ENCODE measurements at regions not wholly inside any gene's neighbourhood (a gene's known extent, or its start where the extent isn't known, plus 50 kb on each side); places are given as distances from the start of the nearest gene placed in this dataset.
"Not testable (repeated sequence)": the region's sequence is repeated elsewhere in the genome, so short reads cannot be mapped to it uniquely, and the experiment has no call there.

- Mint-ChIP-seq H3K4me3 (no peak overlapping the region), H3K4me1 (ENCODE audit: low read depth) (no peaks in the 10 kb centered on the region), H3K27ac (no peak overlapping the region), H3K36me3 (ENCODE audit: low read depth) (no peaks in the 10 kb centered on the region), H3K27me3 (ENCODE audit: low read depth) (no peaks in the 10 kb centered on the region), H3K9me3 (peaks cover 2% of the 10 kb centered on the region)
- intact Hi-C loops (cut with micrococcal nuclease), result no loop called here
- no peak for DNase-seq
- CTCF ChIA-PET, result no interaction called here
Measured at GRCh38 chr11:38927993-38928392, 2330.0 kb upstream of the RAG2 start.

GRCh38 chr11:38924644-38925043 is 2326.6 kb upstream of the RAG2 start:
- Mint-ChIP-seq H3K4me3 (no peak overlapping the region), H3K9me3 (peaks cover 5% of the 10 kb centered on the region), H3K4me1 (ENCODE audit: low read depth) (no peaks in the 10 kb centered on the region), H3K27me3 (ENCODE audit: low read depth) (no peaks in the 10 kb centered on the region), H3K36me3 (ENCODE audit: low read depth) (no peaks in the 10 kb centered on the region), H3K27ac (no peak overlapping the region)
- CTCF ChIA-PET, result no interaction called here
- intact Hi-C loops (cut with micrococcal nuclease), result no loop called here
- no peak for DNase-seq

- peaks cover 9% of the 10 kb centered on the region for H3K9me3 Mint-ChIP-seq
- H3K4me3 Mint-ChIP-seq, result no peak overlapping the region
- H3K36me3 Mint-ChIP-seq (ENCODE audit: low read depth), result no peaks in the 10 kb centered on the region
- H3K4me1 Mint-ChIP-seq (ENCODE audit: low read depth), result no peaks in the 10 kb centered on the region
- no peak overlapping the region for H3K27ac Mint-ChIP-seq
- no peak for DNase-seq
- CTCF ChIA-PET, result no interaction called here
- intact Hi-C loops (cut with micrococcal nuclease), result no loop called here
- no peaks in the 10 kb centered on the region for H3K27me3 Mint-ChIP-seq (ENCODE audit: low read depth)
Measured at GRCh38 chr11:38900211-38900610, 2302.2 kb upstream of the RAG2 start.

GRCh38 chr11:38894201-38894600 is 2296.2 kb upstream of the RAG2 start:
- intact Hi-C loops (cut with micrococcal nuclease); DNase-seq; H3K4me3 Mint-ChIP-seq; CTCF ChIA-PET; H3K36me3 Mint-ChIP-seq (ENCODE audit: low read depth); H3K27ac Mint-ChIP-seq; H3K27me3 Mint-ChIP-seq (ENCODE audit: low read depth); H3K4me1 Mint-ChIP-seq (ENCODE audit: low read depth): not testable (repeated sequence)
- H3K9me3 Mint-ChIP-seq, result peaks cover 15% of the 10 kb centered on the region

GRCh38 chr11:38884145-38884865 is 2286.3 kb upstream of the RAG2 start:
- H3K27ac Mint-ChIP-seq, result no peak overlapping the region
- intact Hi-C loops (cut with micrococcal nuclease), result no loop called here
- no peaks in the 10 kb centered on the region for H3K36me3 Mint-ChIP-seq (ENCODE audit: low read depth)
- H3K9me3 Mint-ChIP-seq, result peaks cover 4% of the 10 kb centered on the region
- H3K4me1 Mint-ChIP-seq (ENCODE audit: low read depth), result no peaks in the 10 kb centered on the region
- DNase-seq, result no peak
- H3K4me3 Mint-ChIP-seq, result no peak overlapping the region
- CTCF ChIA-PET, result no interaction called here
- H3K27me3 Mint-ChIP-seq (ENCODE audit: low read depth), result no peaks in the 10 kb centered on the region

GRCh38 chr11:38867338-38867737 is 2269.3 kb upstream of the RAG2 start:
- Mint-ChIP-seq H3K4me3 (no peak overlapping the region), H3K4me1 (ENCODE audit: low read depth) (no peaks in the 10 kb centered on the region)
- CTCF ChIA-PET, result interaction anchor here (0.7 kb wide), 1 partner anchor 106 kb away, joined by 6 read pairs; no protein-coding TSS in a partner anchor

GRCh38 chr11:38865922-38866321 is 2267.9 kb upstream of the RAG2 start:
- CTCF ChIA-PET, result interaction anchor here (0.7 kb wide), 1 partner anchor 895 kb away, joined by 3 read pairs; no protein-coding TSS in a partner anchor
- Mint-ChIP-seq H3K27ac (no peak overlapping the region), H3K4me3 (no peak overlapping the region), H3K27me3 (ENCODE audit: low read depth) (no peaks in the 10 kb centered on the region), H3K36me3 (ENCODE audit: low read depth) (peaks cover 1% of the 10 kb centered on the region), H3K9me3 (peaks cover 16% of the 10 kb centered on the region), H3K4me1 (ENCODE audit: low read depth) (no peaks in the 10 kb centered on the region)
- DNase-seq, result no peak
- intact Hi-C loops (cut with micrococcal nuclease), result no loop called here

More at GRCh38 chr11:38867338-38867737, 2269.3 kb upstream of the RAG2 start:
- H3K27ac Mint-ChIP-seq, result no peak overlapping the region
- intact Hi-C loops (cut with micrococcal nuclease), result no loop called here
- H3K36me3 Mint-ChIP-seq (ENCODE audit: low read depth), result peaks cover 1% of the 10 kb centered on the region
- H3K27me3 Mint-ChIP-seq (ENCODE audit: low read depth), result no peaks in the 10 kb centered on the region
- no peak for DNase-seq
- peaks cover 13% of the 10 kb centered on the region for H3K9me3 Mint-ChIP-seq

GRCh38 chr11:38842991-38843390 is 2245.0 kb upstream of the RAG2 start:
- H3K27me3 Mint-ChIP-seq (ENCODE audit: low read depth), result no peaks in the 10 kb centered on the region
- no peaks in the 10 kb centered on the region for H3K36me3 Mint-ChIP-seq (ENCODE audit: low read depth)
- CTCF ChIA-PET, result no interaction called here
- intact Hi-C loops (cut with micrococcal nuclease), result no loop called here
- no peak overlapping the region for H3K27ac Mint-ChIP-seq
- no peaks in the 10 kb centered on the region for H3K4me1 Mint-ChIP-seq (ENCODE audit: low read depth)
- no peak overlapping the region for H3K4me3 Mint-ChIP-seq
- H3K9me3 Mint-ChIP-seq, result peaks cover 5% of the 10 kb centered on the region
- no peak for DNase-seq

- DNase-seq, result no peak
- Mint-ChIP-seq H3K27me3 (ENCODE audit: low read depth) (no peaks in the 10 kb centered on the region), H3K9me3 (peaks cover 3% of the 10 kb centered on the region), H3K27ac (no peak overlapping the region), H3K36me3 (ENCODE audit: low read depth) (no peaks in the 10 kb centered on the region), H3K4me3 (no peak overlapping the region), H3K4me1 (ENCODE audit: low read depth) (no peaks in the 10 kb centered on the region)
- CTCF ChIA-PET, result no interaction called here
- intact Hi-C loops (cut with micrococcal nuclease), result no loop called here
Measured at GRCh38 chr11:38839071-38839470, 2241.0 kb upstream of the RAG2 start.

GRCh38 chr11:38835966-38836365 is 2237.9 kb upstream of the RAG2 start:
- Mint-ChIP-seq H3K4me3 (no peak overlapping the region), H3K9me3 (peaks cover 4% of the 10 kb centered on the region), H3K36me3 (ENCODE audit: low read depth) (no peaks in the 10 kb centered on the region), H3K27ac (no peak overlapping the region), H3K4me1 (ENCODE audit: low read depth) (no peaks in the 10 kb centered on the region), H3K27me3 (ENCODE audit: low read depth) (no peaks in the 10 kb centered on the region)
- DNase-seq, result no peak
- CTCF ChIA-PET, result no interaction called here
- intact Hi-C loops (cut with micrococcal nuclease), result no loop called here

- no peaks in the 10 kb centered on the region for H3K4me1 Mint-ChIP-seq (ENCODE audit: low read depth)
- peaks cover 32% of the 10 kb centered on the region for H3K9me3 Mint-ChIP-seq
- CTCF ChIA-PET, result no interaction called here
- no peak for DNase-seq
- no peaks in the 10 kb centered on the region for H3K36me3 Mint-ChIP-seq (ENCODE audit: low read depth)
- H3K4me3 Mint-ChIP-seq, result no peak overlapping the region
- H3K27me3 Mint-ChIP-seq (ENCODE audit: low read depth), result no peaks in the 10 kb centered on the region
- intact Hi-C loops (cut with micrococcal nuclease), result no loop called here
- H3K27ac Mint-ChIP-seq, result no peak overlapping the region
Measured at GRCh38 chr11:38824573-38824972, 2226.5 kb upstream of the RAG2 start.

GRCh38 chr11:38821786-38822185 is 2223.8 kb upstream of the RAG2 start:
- H3K4me1 Mint-ChIP-seq (ENCODE audit: low read depth); H3K4me3 Mint-ChIP-seq; intact Hi-C loops (cut with micrococcal nuclease); DNase-seq; H3K36me3 Mint-ChIP-seq (ENCODE audit: low read depth); H3K27me3 Mint-ChIP-seq (ENCODE audit: low read depth); H3K27ac Mint-ChIP-seq; CTCF ChIA-PET: not testable (repeated sequence)
- peaks cover 25% of the 10 kb centered on the region for H3K9me3 Mint-ChIP-seq

- no peak overlapping the region for H3K4me3 Mint-ChIP-seq
- H3K36me3 Mint-ChIP-seq (ENCODE audit: low read depth), result no peaks in the 10 kb centered on the region
- no peaks in the 10 kb centered on the region for H3K27me3 Mint-ChIP-seq (ENCODE audit: low read depth)
- no peak overlapping the region for H3K27ac Mint-ChIP-seq
- H3K4me1 Mint-ChIP-seq (ENCODE audit: low read depth), result no peaks in the 10 kb centered on the region
- no peak for DNase-seq
- H3K9me3 Mint-ChIP-seq, result peaks cover 24% of the 10 kb centered on the region
- intact Hi-C loops (cut with micrococcal nuclease), result no loop called here
- CTCF ChIA-PET, result no interaction called here
Measured at GRCh38 chr11:38819981-38820380, 2221.9 kb upstream of the RAG2 start.

All from activated naive CD4-positive, alpha-beta T cell treated with anti-CD3 and anti-CD28 coated beads for 36 hours (primary cell).